ENCODE measurements at regions not wholly inside any gene's neighbourhood (a gene's known extent, or its start where the extent isn't known, plus 50 kb on each side); places are given as distances from the start of the nearest gene placed in this dataset.

DNA sequence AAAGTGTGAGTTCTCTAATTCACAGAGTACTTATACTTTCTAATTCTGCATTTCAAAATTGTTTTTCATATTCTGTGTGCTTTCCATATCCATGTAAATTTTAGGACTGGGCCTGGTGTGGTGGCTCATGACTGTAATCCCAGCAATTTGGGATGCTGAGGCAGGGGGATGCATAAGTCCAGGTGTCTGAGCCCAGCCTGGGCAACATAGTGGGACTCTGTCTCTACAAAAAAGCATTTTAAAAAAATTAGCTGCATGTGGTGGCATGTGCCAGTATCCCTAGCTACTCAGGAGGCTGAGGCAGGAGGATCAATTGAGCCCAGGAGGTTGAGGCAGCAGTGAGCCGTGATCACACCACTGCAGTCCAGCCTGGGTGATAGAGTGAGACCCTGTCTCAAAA is 382.6 kb upstream of the AKR1E2 start:
- TF ChIP-seq, protein P1, sequence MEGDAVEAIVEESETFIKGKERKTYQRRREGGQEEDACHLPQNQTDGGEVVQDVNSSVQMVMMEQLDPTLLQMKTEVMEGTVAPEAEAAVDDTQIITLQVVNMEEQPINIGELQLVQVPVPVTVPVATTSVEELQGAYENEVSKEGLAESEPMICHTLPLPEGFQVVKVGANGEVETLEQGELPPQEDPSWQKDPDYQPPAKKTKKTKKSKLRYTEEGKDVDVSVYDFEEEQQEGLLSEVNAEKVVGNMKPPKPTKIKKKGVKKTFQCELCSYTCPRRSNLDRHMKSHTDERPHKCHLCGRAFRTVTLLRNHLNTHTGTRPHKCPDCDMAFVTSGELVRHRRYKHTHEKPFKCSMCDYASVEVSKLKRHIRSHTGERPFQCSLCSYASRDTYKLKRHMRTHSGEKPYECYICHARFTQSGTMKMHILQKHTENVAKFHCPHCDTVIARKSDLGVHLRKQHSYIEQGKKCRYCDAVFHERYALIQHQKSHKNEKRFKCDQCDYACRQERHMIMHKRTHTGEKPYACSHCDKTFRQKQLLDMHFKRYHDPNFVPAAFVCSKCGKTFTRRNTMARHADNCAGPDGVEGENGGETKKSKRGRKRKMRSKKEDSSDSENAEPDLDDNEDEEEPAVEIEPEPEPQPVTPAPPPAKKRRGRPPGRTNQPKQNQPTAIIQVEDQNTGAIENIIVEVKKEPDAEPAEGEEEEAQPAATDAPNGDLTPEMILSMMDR (conservative IDR thresholded peaks at IDR 0.05; ENCODE audit: low read depth, low read length) = no peak
- DNase-seq (ENCODE audit: low read depth) = no peak
- H3K4me3 ChIP-seq (ENCODE audit: low read depth, low read length) = no peak overlapping the region

DNA sequence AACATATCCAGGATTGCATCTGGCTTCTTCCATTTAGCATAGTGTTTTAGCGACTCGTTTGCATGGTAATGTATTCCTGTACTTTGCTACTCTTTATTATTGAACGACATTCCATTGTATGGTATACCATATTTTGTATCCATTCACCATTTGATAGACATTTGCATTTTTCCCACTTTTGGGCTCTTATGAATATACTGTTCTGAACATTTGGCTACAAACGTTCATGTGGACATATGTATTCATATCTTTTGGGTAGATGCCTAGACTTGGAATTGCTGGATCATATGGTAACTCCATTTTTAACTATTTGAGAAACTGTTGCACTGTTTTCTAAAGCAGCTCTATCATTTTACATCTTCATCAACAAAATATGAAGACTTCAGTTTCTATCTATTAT is 383.7 kb upstream of the AKR1E2 start:
- no peak for DNase-seq (ENCODE audit: low read depth)
- no peak overlapping the region for H3K4me3 ChIP-seq (ENCODE audit: low read depth, low read length)
- TF ChIP-seq, protein P1 (conservative IDR thresholded peaks at IDR 0.05; ENCODE audit: low read depth, low read length) = no peak

DNA sequence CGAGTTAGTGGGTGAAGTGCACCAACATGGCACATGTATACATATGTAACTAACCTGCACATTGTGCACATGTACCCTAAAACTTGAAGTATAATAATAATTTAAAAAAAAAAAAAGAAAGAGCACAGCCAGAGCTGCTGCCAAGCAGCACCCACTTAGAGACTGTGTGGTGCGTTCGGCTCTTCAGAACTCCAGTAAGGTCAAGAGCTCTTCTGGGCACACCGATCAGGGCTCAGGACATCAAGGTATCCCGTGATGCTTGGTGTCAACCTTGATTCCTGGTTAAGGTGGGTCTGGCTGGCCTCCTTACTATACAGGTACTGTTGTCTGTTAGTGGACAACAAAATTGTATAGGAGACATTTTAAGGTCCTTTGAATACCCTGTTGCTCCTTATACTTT is 385.7 kb upstream of the AKR1E2 start:
- TF ChIP-seq, protein P1 (conservative IDR thresholded peaks at IDR 0.05; ENCODE audit: low read depth, low read length) = no peak
- no peak for DNase-seq (ENCODE audit: low read depth)
- H3K4me3 ChIP-seq (ENCODE audit: low read depth, low read length) = no peak overlapping the region

DNA sequence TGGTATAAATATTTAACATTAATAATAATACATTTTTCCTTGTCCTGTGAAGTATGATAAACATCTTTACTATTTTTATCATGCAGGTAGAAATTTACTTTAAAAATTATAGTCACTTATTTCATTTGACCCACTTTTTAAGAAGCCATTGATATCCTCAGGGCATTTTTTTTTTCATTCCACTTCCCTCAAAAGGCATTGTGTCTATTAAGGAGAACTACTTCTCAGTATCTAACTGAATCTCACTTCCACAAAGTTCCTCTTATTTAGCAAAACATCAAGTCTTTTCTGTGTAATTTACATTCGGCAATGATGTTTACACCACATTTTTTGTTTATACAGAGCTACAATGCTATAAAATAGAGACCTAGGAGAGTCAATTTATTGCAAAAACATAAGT is 388.2 kb upstream of the AKR1E2 start:
- DNase-seq (ENCODE audit: low read depth) = no peak
- TF ChIP-seq, protein P1 (conservative IDR thresholded peaks at IDR 0.05; ENCODE audit: low read depth, low read length) = no peak

DNA sequence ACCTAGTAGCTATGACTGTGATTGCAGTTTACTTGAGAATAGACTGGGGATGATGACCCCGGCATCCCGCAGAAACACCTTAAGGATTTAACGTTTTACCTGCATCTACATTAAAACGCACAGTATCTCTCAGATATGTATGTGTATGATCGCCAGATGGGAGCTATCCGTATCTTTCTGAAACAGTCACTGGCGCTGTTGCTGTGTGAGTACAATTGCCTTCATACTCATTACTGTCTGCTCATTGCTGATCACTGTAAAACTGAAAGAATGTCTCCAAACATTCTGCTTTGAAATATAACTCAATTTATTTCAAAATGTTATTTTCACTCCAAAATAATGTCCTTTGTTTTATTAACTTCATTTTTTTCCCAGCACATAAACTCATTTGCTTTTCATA is 388.9 kb upstream of the AKR1E2 start:
- no peak overlapping the region for H3K4me3 ChIP-seq (ENCODE audit: low read depth, low read length)
- DNase-seq (ENCODE audit: low read depth) = no peak
- TF ChIP-seq, protein P1 (conservative IDR thresholded peaks at IDR 0.05; ENCODE audit: low read depth, low read length) = no peak

More for the DNA sequence above, 388.2 kb upstream of the AKR1E2 start:
- H3K4me3 ChIP-seq (ENCODE audit: low read depth, low read length) = no peak overlapping the region

DNA sequence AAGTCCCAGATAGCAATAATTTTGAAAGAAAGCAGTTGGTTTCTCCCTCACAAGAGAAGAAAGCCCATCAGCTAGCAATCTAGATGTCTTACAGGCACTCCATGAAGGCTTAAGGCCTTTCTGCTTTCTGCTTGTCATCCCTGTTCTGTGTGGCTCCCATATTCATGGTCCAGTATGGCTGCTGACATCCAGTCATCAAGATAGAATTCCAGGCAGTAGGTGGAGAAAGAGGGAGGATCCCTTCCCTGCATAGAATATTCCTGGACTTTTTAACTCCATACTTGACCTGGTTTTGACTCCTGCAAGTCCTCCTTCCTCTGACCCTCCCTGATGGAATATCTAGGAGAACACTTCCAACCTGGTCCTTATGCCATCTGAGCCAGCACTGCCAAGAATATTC is 389.9 kb upstream of the AKR1E2 start:
- no peak for DNase-seq (ENCODE audit: low read depth)
- TF ChIP-seq, protein P1 (conservative IDR thresholded peaks at IDR 0.05; ENCODE audit: low read depth, low read length) = no peak
- no peak overlapping the region for H3K4me3 ChIP-seq (ENCODE audit: low read depth, low read length)

DNA sequence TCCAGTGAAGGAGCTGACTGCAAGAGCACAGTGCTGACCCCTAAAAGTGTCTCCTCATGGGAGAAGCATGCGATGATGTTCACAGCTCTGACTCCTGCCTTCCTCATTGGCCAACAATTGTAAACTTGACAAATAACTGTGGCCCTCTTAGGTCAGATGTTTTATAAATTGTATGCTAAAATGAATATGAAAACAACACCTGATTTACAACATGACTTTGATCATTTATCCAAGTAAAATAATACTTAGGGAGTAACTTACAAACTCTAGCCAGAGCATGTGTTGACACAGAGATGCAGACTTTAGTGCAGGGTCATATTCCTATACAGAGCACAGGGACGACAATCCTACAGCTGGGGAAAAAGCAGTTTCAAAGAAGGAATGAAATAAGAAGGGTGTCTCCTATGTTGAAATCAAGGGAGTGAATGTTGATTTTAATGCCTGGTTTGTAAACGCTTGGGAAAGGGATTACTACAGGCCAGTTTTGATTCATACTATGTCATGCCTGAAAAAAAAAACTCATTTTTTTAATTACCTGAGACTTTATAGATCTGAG is 391.4 kb upstream of the AKR1E2 start:
- TF ChIP-seq, protein P1 (conservative IDR thresholded peaks at IDR 0.05; ENCODE audit: low read depth, low read length) = no peak
- DNase-seq (ENCODE audit: low read depth) = no peak
- no peak overlapping the region for H3K4me3 ChIP-seq (ENCODE audit: low read depth, low read length)
